ENCODE measurements at regions not wholly inside any gene's neighbourhood (a gene's known extent, or its start where the extent isn't known, plus 50 kb on each side); places are given as distances from the start of the nearest gene placed in this dataset.

DNA sequence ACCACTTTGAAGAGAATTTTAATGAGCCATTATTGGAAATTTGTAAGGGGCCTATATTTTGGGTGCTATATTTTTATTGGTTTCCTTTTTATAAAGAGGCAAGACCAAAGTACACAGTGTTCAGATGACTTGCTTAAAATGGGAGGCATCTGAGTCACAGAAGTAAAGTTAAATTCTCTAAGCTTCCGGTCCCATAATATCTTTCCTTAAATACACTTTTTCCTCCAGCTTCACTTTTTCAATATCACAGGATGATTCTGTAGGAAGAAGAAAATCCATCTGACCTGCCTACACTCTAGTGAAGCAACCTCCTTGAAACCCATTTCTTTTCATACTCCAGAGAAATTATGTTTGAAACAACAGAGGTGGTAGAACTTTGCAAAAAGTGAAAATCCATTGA is 274.0 kb downstream of the PIK3R1 start:
- Histone ChIP-seq H3K27me3 (replicated peaks) (no peaks in the 10 kb centered on the region), H3K27ac (no peak overlapping the region), H3K36me3 (replicated peaks) (no peaks in the 10 kb centered on the region), H3K4me3 (ENCODE audit: low read depth, low read length) (no peak overlapping the region)
- DNase-seq = no peak
- TF ChIP-seq, protein P1, sequence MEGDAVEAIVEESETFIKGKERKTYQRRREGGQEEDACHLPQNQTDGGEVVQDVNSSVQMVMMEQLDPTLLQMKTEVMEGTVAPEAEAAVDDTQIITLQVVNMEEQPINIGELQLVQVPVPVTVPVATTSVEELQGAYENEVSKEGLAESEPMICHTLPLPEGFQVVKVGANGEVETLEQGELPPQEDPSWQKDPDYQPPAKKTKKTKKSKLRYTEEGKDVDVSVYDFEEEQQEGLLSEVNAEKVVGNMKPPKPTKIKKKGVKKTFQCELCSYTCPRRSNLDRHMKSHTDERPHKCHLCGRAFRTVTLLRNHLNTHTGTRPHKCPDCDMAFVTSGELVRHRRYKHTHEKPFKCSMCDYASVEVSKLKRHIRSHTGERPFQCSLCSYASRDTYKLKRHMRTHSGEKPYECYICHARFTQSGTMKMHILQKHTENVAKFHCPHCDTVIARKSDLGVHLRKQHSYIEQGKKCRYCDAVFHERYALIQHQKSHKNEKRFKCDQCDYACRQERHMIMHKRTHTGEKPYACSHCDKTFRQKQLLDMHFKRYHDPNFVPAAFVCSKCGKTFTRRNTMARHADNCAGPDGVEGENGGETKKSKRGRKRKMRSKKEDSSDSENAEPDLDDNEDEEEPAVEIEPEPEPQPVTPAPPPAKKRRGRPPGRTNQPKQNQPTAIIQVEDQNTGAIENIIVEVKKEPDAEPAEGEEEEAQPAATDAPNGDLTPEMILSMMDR (IDR thresholded peaks at IDR 0.05; ENCODE audit: low read depth, low read length, missing control alignments) = no peak
- in situ Hi-C loops (cut with HindIII; ENCODE audit: low pct_ligation_motif_present, low sequenced_read_pairs) = no loop called here

DNA sequence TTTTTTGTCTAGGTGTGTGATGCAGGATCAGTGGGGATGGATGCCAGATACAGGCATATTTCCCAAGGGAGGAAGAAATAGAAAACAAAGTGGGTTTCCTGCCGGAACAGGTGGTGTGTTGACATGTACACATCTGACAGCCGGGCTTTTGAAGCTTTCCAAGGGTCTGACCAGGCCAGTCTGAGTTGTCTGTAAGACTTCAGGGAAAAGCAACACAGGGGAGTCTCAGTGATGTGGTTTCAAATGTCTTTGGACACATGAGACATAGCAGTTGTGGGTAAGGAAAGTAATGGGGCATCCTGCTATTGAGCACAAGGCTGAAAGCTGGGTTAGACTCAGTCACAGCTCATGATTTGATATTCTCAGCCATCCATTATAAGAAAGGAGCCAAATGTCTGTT is 274.9 kb downstream of the PIK3R1 start:
- no peaks in the 10 kb centered on the region for H3K27me3 ChIP-seq (replicated peaks)
- TF ChIP-seq, protein P1 (IDR thresholded peaks at IDR 0.05; ENCODE audit: low read depth, low read length, missing control alignments) = no peak
- in situ Hi-C loops (cut with HindIII; ENCODE audit: low pct_ligation_motif_present, low sequenced_read_pairs) = no loop called here

DNA sequence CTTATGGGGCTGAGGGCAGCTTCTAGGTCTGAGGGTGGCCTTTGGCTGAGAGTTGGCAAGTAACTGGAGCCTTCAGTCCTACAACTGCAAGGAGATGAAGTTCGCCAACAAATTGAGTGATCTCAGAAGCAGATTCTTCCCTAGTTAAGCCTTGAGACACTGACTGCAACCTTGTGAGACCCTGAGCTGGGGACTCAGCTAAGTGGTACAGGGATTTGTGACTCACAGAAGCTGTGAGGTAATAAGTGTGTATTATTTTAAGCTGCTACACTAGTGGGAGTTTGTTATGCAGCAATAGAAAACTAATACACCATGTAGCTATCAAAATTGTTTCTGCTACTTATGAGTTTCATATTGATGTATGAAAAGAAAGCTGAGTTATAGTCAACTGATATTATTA is 279.2 kb downstream of the PIK3R1 start:
- no peak for DNase-seq
- TF ChIP-seq, protein P1 (IDR thresholded peaks at IDR 0.05; ENCODE audit: low read depth, low read length, missing control alignments) = no peak
- Histone ChIP-seq H3K4me3 (ENCODE audit: low read depth, low read length) (no peak overlapping the region), H3K36me3 (replicated peaks) (no peaks in the 10 kb centered on the region), H3K27me3 (replicated peaks) (no peaks in the 10 kb centered on the region), H3K27ac (no peak overlapping the region)
- in situ Hi-C loops (cut with HindIII; ENCODE audit: low pct_ligation_motif_present, low sequenced_read_pairs) = no loop called here

More for the DNA sequence above, 274.9 kb downstream of the PIK3R1 start:
- no peak overlapping the region for H3K27ac ChIP-seq
- no peak for DNase-seq
- H3K4me3 ChIP-seq (ENCODE audit: low read depth, low read length) = no peak overlapping the region
- no peaks in the 10 kb centered on the region for H3K36me3 ChIP-seq (replicated peaks)

DNA sequence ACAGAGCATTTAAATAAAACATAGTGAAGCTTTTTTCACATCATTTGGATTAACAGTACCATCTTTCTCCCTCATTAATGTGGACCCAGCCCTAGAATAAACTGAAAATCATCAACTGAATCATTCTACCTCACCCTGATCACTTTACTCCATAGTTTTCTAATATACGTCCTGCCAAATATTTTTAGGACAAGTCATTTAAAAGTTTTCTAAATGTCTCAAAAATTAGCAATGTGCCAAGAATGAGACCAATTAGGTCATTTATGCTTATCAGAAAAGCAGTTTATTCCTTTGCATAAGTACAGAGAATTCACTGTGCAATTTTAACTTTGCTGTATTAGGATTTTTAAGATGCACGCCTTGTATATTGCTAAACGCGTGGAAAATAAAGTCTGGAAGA is 284.4 kb downstream of the PIK3R1 start:
- Histone ChIP-seq H3K36me3 (replicated peaks) (no peaks in the 10 kb centered on the region), H3K4me3 (ENCODE audit: low read depth, low read length) (no peak overlapping the region), H3K27me3 (replicated peaks) (no peaks in the 10 kb centered on the region), H3K27ac (no peak overlapping the region)
- TF ChIP-seq, protein P1 (IDR thresholded peaks at IDR 0.05; ENCODE audit: low read depth, low read length, missing control alignments) = no peak
- in situ Hi-C loops (cut with HindIII; ENCODE audit: low pct_ligation_motif_present, low sequenced_read_pairs) = no loop called here
- DNase-seq = no peak

DNA sequence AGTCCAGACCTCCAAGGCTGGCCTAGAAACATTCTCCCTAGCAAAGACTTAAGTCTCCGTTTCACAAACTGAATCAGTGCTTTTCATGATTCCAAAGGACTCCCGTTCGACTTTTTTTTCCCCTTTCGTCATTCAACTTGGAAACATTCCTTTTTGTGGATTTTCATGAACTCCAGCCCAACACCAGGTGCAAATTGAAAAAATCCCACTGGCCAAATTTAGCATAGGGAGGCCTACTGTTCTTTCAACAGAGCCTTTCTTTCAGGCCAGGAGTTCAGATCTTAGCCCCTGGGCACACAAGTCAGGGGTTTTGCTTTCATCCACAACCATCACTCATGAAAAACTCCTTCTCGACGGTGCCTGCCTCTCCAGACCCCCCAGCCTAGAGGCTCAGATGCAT is 285.3 kb downstream of the PIK3R1 start:
- DNase-seq = no peak
- Histone ChIP-seq H3K27ac (no peak overlapping the region), H3K36me3 (replicated peaks) (no peaks in the 10 kb centered on the region), H3K4me3 (ENCODE audit: low read depth, low read length) (no peak overlapping the region), H3K27me3 (replicated peaks) (no peaks in the 10 kb centered on the region)
- TF ChIP-seq, protein P1 (IDR thresholded peaks at IDR 0.05; ENCODE audit: low read depth, low read length, missing control alignments) = no peak
- in situ Hi-C loops (cut with HindIII; ENCODE audit: low pct_ligation_motif_present, low sequenced_read_pairs) = no loop called here

DNA sequence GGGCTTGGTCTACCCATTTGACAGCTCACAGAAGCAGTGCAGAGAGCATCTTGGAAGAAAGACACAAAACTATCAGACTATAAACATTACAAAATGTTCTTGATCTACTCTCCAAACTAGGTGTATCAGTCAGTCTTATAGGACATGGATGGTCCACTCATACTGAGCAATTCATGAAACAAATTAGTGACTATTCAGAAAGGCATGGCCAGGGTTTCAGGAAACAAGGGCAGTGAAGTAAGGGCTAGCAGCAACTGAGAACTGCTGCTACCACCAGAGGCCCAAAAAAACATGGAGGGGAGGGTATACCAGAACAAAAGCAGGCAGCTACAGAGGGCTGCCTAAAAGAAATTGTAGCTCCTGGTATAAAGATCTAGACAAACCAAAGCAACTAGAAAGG is 287.0 kb downstream of the PIK3R1 start:
- in situ Hi-C loops (cut with HindIII; ENCODE audit: low pct_ligation_motif_present, low sequenced_read_pairs) = no loop called here
- Histone ChIP-seq H3K36me3 (replicated peaks) (no peaks in the 10 kb centered on the region), H3K27ac (no peak overlapping the region), H3K4me3 (ENCODE audit: low read depth, low read length) (no peak overlapping the region), H3K27me3 (replicated peaks) (no peaks in the 10 kb centered on the region)
- DNase-seq = no peak
- TF ChIP-seq, protein P1 (IDR thresholded peaks at IDR 0.05; ENCODE audit: low read depth, low read length, missing control alignments) = no peak
